ENCODE measurements at regions not wholly inside any gene's neighbourhood (a gene's known extent, or its start where the extent isn't known, plus 50 kb on each side); places are given as distances from the start of the nearest gene placed in this dataset.
"Not testable (repeated sequence)": the region's sequence is repeated elsewhere in the genome, so short reads cannot be mapped to it uniquely, and the experiment has no call there.

- no peak for DNase-seq (ENCODE audit: low spot score)
These were observed 241.5 kb downstream of the SATB2 start for GRCh38 chr2:199216253-199216652.

DNA sequence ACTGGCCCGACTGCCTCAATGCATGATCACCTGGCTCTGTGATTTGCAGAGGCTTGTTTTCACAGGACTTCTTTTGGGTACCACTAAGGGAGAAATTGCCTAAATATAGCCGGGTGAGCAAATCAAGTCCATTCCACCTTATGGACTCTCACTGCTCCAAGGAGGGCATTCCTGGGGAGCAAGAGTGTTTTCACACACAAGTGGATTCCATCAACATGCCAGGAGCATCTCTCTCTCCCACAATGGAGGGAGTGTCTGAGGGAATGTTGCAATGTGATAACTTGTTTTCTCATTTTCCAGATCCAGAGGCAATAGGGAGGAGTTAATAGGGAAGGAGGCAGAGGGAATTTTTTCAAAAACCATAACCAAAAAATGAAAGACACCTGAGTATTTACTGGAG, 250.7 kb downstream of the SATB2 start:
- DNase-seq (ENCODE audit: low spot score): no peak

DNA sequence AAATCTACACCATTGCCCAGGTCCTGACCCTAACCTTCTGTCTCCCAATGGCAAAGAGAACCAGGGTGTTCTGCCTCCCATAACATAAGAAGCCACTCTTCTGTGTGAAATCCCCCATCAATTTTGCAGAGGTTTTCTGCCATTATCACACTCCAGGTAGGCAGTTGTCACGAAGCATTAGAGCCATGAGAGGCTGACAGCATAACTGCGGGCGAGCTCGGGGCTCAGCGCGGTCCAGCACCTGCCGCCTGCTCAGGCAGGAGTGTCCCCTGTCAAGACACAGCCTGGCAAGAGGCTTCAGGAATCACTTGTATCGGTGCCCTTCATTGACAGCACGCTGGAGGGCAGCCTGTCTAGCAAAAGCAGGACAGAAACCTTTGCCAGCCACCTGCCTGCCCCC, 251.2 kb downstream of the SATB2 start:
- no peak for DNase-seq (ENCODE audit: low spot score)

GRCh38 chr2:199202964-199203363, 254.8 kb downstream of the SATB2 start:
- DNase-seq (ENCODE audit: low spot score): no peak

GRCh38 chr2:199201539-199201938, 256.2 kb downstream of the SATB2 start:
- DNase-seq (ENCODE audit: low spot score): no peak

DNA sequence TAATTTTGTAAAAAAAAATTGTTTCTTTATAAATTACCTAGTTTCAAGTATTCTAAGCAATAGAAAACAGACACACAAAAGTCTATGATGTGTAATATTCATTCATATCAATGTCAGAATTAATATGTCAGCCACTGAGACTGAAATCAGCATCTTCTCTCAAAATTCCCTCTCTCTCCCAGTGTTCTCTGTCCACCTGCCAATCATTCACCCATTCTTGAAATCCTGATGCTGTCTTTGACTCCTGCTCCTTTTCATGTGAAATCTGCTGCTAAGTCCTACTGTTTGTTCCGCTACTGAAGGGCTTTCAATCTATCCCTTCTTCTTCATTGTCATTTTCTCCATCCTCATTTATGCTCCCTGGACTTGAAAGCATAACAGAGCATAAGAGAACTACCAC, 257.9 kb downstream of the SATB2 start:
- DNase-seq (ENCODE audit: low spot score): no peak

GRCh38 chr2:199197448-199197847, 260.3 kb downstream of the SATB2 start:
- no peak for DNase-seq (ENCODE audit: low spot score)

DNA sequence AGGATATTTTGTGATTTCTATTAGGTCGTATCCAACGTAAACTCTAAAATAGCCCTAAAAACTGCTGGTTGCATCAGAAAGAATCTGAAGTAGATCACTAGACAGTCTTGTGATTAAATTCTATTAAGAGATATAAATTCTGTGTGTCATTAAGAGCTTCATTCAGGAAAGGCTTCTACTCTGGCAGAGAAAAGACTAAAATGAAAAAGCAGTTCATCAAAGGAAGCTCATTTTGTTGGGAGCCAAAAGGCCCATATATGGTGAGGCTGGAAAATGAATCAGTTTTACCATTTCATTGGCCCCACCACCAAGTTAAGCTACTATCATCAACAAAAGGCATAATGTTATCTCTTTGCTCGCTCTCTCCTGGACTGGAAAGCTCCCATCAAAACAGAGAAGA, 261.1 kb downstream of the SATB2 start:
- no peak for DNase-seq (ENCODE audit: low spot score)

- DNase-seq (ENCODE audit: low spot score): no peak
These were observed 261.7 kb downstream of the SATB2 start for GRCh38 chr2:199195927-199196502.

DNA sequence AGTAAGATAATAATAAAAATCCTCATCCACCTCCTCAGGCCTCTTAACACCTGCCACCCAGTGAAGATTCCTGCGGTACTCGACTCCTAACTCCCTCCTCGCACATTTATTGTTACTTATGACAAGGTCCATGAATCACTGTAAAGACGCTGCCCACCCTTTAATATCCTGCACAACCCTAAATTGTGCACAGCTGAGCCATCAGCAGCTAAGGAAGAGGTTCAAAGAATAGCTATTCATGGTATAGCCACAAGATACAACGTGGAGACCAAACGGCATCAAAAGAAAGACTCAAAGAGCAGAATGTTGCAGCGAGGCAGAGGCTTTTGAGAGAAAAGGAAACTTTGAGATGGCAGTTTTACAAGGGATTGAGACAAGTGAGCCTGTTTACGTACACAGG, 266.3 kb downstream of the SATB2 start:
- DNase-seq (ENCODE audit: low spot score): no peak

- no peak for DNase-seq (ENCODE audit: low spot score)
These were observed 268.5 kb downstream of the SATB2 start for GRCh38 chr2:199189229-199189628.

- DNase-seq (ENCODE audit: low spot score): no peak
These were observed 271.4 kb downstream of the SATB2 start for GRCh38 chr2:199186301-199186751.

DNA sequence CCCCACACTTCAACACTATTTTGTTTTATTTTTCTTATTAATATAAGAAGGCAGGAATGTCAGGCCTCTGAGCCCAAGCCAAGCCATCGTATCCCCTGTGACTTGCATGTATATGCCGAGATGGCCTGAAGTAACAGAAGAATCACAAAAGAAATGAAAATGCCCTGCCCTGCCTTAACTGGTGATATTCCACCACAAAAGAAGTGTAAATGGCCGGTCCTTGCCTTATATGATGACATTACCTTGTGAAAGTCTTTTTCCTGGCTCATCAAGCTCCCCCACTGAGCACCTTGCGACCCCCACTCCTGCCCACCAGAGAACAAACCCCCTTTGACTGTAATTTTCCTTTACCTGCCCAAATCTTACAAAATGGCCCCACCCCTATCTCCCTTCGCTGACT, 272.6 kb downstream of the SATB2 start:
- not testable (repeated sequence) for DNase-seq (ENCODE audit: low spot score)

GRCh38 chr2:199163613-199164458, 293.9 kb downstream of the SATB2 start:
- no peak for DNase-seq (ENCODE audit: low spot score)

DNA sequence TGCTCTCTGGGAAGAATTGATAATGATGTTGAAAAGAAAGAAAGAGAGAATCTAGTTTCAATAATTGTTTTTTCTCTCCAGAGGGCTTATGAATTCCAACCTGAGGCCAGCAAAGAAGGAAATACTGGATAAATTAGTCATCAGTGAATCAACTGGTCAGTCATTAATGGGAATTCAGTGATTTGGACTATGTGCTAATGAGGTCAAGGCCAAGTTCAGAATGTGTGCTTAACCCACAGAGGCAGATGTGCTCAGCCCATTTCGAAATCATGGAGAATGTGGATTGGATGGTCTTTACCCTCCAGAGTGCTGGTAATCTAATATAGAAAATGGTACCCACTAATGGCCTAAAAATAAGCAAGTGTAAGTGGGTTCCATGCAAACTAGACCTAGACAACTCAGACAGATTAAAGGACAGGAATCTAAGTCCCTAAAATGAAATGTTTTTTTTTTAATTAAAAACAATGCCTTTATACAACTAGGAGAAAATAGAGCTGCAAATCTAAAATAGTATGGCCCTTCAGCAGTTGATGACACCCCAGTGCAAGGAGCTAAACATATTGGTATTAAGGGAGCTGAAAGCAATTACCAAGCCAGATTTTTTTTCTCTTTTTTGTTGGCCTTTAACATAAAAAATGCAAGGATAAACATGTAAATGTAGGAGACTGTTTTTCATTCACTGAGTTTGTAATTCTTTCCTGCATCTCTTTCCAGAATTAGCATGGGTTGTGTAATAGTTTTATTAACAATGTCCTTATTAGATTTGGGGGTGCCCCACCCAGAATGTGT, 296.9 kb downstream of the SATB2 start:
- DNase-seq (ENCODE audit: low spot score): no peak

DNA sequence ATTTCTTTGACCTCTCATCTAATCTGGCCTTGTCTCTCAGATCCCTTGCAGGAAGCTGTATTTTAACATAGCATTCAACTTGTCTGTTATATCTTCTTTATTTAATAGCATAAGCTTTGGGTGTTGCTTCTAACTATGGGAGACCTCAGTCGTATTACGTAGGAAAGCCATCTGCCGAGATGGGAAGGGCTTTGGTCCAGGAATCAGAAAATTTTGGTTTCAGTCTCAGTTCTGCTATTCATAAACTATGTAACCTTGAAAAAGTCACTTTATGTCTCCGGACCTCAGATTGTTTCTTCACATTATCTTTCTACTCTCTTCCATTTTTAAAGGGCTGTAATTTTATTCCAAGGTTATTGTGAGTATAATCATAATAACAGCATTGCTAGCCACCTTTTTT, 297.7 kb downstream of the SATB2 start:
- no peak for DNase-seq (ENCODE audit: low spot score)

DNA sequence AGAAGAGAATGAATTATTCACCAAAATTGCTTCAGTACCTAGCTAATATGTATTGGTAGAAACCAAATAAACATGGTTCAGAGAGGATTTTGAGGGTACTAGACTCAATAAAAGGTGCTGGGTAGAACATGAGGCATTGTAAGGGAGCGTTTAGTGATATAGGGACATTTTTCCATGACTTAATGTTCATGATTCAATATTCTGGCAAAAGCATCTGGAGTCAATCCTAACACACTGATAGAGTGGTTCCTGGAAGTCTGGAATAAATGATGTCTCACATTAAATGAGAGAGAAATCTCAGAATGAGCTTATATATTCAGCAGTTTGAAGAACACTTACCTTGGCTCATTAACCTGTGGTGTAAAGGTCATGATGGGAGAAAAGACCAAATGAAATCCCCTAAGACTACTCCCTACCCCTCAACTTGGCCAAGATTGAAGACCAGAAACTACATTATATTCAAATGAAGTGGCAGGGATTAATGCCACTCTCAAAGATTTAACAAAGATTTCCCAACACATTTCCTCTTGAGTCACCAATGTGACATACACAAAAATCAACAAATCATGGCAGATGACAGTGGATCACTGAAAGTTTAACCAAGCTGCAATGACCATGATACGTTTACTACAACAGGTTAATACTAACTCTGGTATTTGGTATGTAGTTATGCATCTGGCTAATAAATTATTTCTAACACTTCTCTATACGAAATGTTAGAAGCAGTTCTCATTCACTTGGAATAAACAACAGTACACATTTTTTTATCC, 309.5 kb downstream of the SATB2 start:
- no peak for DNase-seq (ENCODE audit: low spot score)

- no peak for DNase-seq (ENCODE audit: low spot score)
These were observed 310.5 kb downstream of the SATB2 start for GRCh38 chr2:199147216-199147615.

- DNase-seq (ENCODE audit: low spot score): no peak
These were observed 313.2 kb downstream of the SATB2 start for GRCh38 chr2:199144546-199144945.

GRCh38 chr2:199144036-199144435, 313.7 kb downstream of the SATB2 start:
- DNase-seq (ENCODE audit: low spot score): no peak

- no peak for DNase-seq (ENCODE audit: low spot score)
These were observed 321.1 kb downstream of the SATB2 start for GRCh38 chr2:199136681-199137080.

GRCh38 chr2:199136242-199136641, 321.5 kb downstream of the SATB2 start:
- no peak for DNase-seq (ENCODE audit: low spot score)
